Mesendoderm (in vitro differentiated cells): ENCODE measurements at regions not wholly inside any gene's neighbourhood (a gene's known extent, or its start where the extent isn't known, plus 50 kb on each side); places are given as distances from the start of the nearest gene placed in this dataset.
A peak's percentile ranks its signal among the peaks of the same experiment; 100 is the strongest.

Experiments used
- DNase-seq: peaks from one replicate; pipeline ENCODE4 v3.0.0; 2013
- H2AK5ac ChIP-seq: 2 replicates; pipeline ENCODE4 v1.6.1; 2013; ENCODE audit warnings: low read length, inconsistent platforms
- H2BK120ac ChIP-seq: 2 replicates; pipeline ENCODE4 v1.6.1; 2013; ENCODE audit warnings: low read depth, mild to moderate bottlenecking, low read length, moderate library complexity, mixed read lengths
- H2BK15ac ChIP-seq: replicated peaks from 2 replicates; pipeline ENCODE4 v1.6.1; 2013; ENCODE audit warnings: low read depth, mild to moderate bottlenecking, moderate library complexity
- H2BK5ac ChIP-seq: 2 replicates; pipeline ENCODE4 v1.6.1; 2013; ENCODE audit warnings: low read length, inconsistent platforms
- H3K18ac ChIP-seq: 2 replicates; pipeline ENCODE4 v1.6.1; 2013; ENCODE audit warnings: mild to moderate bottlenecking, low read length, mixed read lengths
- H3K23ac ChIP-seq: one replicate; pipeline ENCODE4 v1.6.1; 2013; ENCODE audit warnings: low read length
- H3K27ac ChIP-seq: 2 replicates; pipeline ENCODE4 v1.5.1; 2013; ENCODE audit warnings: low read depth, mild to moderate bottlenecking, inconsistent platforms, low read length, moderate library complexity
- H3K27me3 ChIP-seq: 2 replicates; pipeline ENCODE4 v1.6.1; 2013; ENCODE audit warnings: low read length, control low read depth, mild to moderate bottlenecking, inconsistent platforms; ENCODE audit not compliant: insufficient read depth, poor library complexity
- H3K36me3 ChIP-seq: 2 replicates; pipeline ENCODE4 v1.6.1; 2013; ENCODE audit warnings: low read length, inconsistent platforms; ENCODE audit not compliant: control insufficient read depth, insufficient read depth
- H3K4ac ChIP-seq: one replicate; pipeline ENCODE4 v1.6.1; 2013; ENCODE audit warnings: low read depth, mild to moderate bottlenecking, low read length, moderate library complexity
- H3K4me1 ChIP-seq: 2 replicates; pipeline ENCODE4 v1.6.1; 2013; ENCODE audit warnings: low read depth, low read length, inconsistent platforms; ENCODE audit not compliant: control insufficient read depth
- H3K4me2 ChIP-seq: 2 replicates; pipeline ENCODE4 v1.6.1; 2013; ENCODE audit warnings: low read length
- H3K4me3 ChIP-seq: 2 replicates; pipeline ENCODE4 v1.5.1; 2013; ENCODE audit warnings: mild to moderate bottlenecking, low read length
- H3K56ac ChIP-seq: one replicate; pipeline ENCODE4 v1.6.1; 2013; ENCODE audit warnings: low read length
- H3K79me1 ChIP-seq: 2 replicates; pipeline ENCODE4 v1.6.1; 2013; ENCODE audit warnings: low read length, inconsistent platforms
- H3K79me2 ChIP-seq: 2 replicates; pipeline ENCODE4 v1.6.1; 2013; ENCODE audit warnings: mild to moderate bottlenecking, low read length; ENCODE audit not compliant: control insufficient read depth, insufficient read depth
- H3K9ac ChIP-seq: 2 replicates; pipeline ENCODE4 v1.6.1; 2013; ENCODE audit warnings: low read length, inconsistent platforms
- H4K5ac ChIP-seq: one replicate; pipeline ENCODE4 v1.6.1; 2013; ENCODE audit warnings: low read length
- H4K8ac ChIP-seq: one replicate; pipeline ENCODE4 v1.6.1; 2013; ENCODE audit warnings: low read depth, mild to moderate bottlenecking, control low read depth, low read length, moderate library complexity
- WGBS: extraction: QIAGEN DNeasy Blood & Tissue Kit; methylation state at CpG from one replicate; pipeline ENCODE4 v1.1.7; 2013; ENCODE audit warnings: low lambda C conversion rate, missing lambda C conversion rate; ENCODE audit not compliant: insufficient coverage; ENCODE audit errors: extremely low coverage; 5-methylcytosine and 5-hydroxymethylcytosine counted together

DNA sequence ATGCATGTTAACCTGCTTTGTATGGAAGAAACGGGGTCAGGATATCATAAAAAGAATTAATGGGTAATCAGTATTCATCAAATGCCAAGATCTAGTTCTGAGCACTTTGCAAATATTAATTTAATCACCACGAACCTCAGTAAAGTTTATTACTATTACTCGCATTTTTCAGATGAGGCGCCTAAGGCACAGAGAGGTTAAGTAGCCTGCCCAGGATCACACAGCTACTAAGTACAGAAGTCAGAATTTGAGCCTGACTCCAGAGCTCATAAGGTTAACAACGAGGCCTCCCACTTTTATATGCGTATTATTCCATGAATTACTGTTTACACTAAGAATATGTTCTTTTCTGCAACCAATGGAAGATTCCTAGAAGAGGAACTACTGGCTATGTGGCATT lies 109.6 kb upstream of the KLF13 start:
- Histone ChIP-seq H3K36me3 (no peaks in the 10 kb centered on the region), H3K27ac (no peak overlapping the region), H3K4me3 (no peak overlapping the region), H2BK15ac (no peak overlapping the region), H3K4me2 (no peak overlapping the region), H3K79me1 (no peaks in the 10 kb centered on the region), H2BK5ac (no peak overlapping the region), H3K23ac (no peak overlapping the region), H3K9ac (no peak overlapping the region), H3K56ac (no peak overlapping the region), H3K4me1 (no peaks in the 10 kb centered on the region), H3K18ac (no peak overlapping the region), H3K4ac (no peak overlapping the region), H4K5ac (no peak overlapping the region), H3K79me2 (no peaks in the 10 kb centered on the region), H3K27me3 (no peaks in the 10 kb centered on the region), H2BK120ac (no peak overlapping the region), H4K8ac (no peak overlapping the region), H2AK5ac (no peak overlapping the region)
- no peak for DNase-seq
- WGBS, result no CpG with 5 or more reads among the region's 6 CpGs

DNA sequence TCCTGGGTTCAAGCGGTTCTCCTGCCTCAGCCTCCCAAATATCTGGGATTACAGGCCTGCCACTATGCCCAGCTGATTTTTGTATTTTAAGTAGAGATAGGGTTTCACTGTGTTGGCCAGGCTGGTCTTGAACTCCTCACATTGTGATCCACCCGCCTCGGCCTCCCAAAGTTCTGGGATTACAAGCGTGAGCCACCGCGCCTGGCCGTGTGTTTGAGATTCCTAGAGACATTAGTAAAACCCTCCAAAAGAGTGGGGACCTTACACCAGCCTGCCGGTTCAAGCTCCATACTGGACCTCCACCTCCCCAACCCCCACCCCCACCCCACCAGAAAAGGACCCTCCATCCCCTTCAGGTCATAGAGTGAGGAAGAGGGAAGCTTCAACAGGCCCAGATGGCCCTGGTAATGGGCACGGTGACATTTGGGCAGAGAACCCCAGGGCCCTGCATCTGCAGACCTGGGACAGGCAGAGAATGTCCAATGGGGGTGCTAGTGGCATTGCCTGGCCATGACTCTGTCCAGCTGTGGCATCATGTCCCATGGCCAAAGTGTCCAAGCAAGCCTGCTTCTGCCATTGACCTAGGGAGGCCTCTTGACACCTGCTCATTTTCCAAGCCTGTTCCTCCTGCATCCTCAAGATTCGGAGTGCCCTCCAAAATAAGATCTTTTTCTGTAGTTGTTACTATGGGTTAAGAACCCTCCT lies 108.9 kb upstream of the KLF13 start:
- Histone ChIP-seq H2AK5ac (no peak overlapping the region), H3K27ac (no peak overlapping the region), H3K23ac (no peak overlapping the region), H3K4me3 (no peak overlapping the region), H2BK15ac (no peak overlapping the region), H4K8ac (no peak overlapping the region), H2BK120ac (no peak overlapping the region), H3K79me2 (no peaks in the 10 kb centered on the region), H3K9ac (no peak overlapping the region), H3K27me3 (no peaks in the 10 kb centered on the region), H4K5ac (no peak overlapping the region), H3K56ac (no peak overlapping the region), H3K4me2 (no peak overlapping the region), H3K36me3 (no peaks in the 10 kb centered on the region), H3K18ac (no peak overlapping the region), H3K79me1 (no peaks in the 10 kb centered on the region), H3K4me1 (no peaks in the 10 kb centered on the region), H3K4ac (no peak overlapping the region), H2BK5ac (no peak overlapping the region)
- DNase-seq, result no peak
- WGBS, result no CpG with 5 or more reads among the region's 10 CpGs

DNA sequence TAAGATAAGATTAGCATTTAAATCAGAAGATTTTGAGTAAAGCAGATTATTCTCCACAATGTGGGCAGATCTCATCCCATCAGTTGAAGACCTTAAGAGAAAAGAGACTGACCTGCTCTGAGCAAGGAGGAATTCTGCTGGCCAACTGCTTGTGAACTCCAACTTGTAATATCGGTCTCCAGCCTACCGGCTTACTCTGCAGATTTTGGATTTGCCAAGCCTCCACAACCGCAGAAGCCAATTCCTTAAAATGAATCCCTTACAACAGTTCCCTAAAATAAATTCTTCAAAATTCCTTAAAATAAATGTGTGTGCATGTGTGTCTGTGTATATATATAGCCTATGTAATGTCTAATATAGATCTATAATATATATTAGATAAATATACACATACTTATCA lies 107.4 kb upstream of the KLF13 start:
- Histone ChIP-seq H2BK120ac (no peak overlapping the region), H3K4ac (no peak overlapping the region), H3K4me1 (no peaks in the 10 kb centered on the region), H2AK5ac (no peak overlapping the region), H2BK15ac (no peak overlapping the region), H3K79me2 (no peaks in the 10 kb centered on the region), H3K79me1 (no peaks in the 10 kb centered on the region), H4K5ac (no peak overlapping the region), H3K9ac (no peak overlapping the region), H4K8ac (no peak overlapping the region), H3K18ac (no peak overlapping the region), H3K56ac (no peak overlapping the region), H3K27ac (no peak overlapping the region), H3K36me3 (no peaks in the 10 kb centered on the region), H3K27me3 (no peaks in the 10 kb centered on the region), H3K4me2 (no peak overlapping the region), H3K4me3 (no peak overlapping the region), H3K23ac (no peak overlapping the region), H2BK5ac (no peak overlapping the region)
- WGBS, result 100% methylated on average over 1 of the region's 3 CpGs
- no peak for DNase-seq

DNA sequence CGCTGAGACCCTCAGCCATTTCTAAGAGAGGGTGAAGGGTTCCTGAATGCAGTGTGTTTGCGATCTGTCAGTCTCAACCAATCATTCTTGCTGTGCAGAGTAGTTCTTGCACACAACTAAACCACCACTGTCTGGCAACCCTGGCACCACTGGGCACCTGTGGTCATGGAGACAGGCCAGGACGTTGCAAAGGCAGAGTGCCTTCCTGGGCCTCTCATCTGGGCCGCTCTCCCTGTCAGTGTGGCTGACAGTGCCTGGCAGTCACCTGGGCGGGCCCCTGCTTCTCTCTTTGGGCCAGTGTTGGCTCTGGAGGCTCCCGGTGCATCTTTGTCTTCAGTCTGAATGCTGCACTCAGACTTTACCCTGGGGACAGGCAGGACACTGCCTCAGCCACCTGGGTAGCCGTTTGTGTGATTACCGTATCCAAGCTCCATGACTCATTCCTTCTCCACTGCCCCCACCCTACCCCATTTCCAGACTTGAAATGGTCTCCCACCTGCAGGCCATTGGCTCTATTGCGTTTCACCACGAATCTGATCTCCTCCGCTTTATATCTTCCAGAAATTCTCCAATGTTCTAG lies 104.6 kb upstream of the KLF13 start:
- WGBS, result no CpG with 5 or more reads among the region's 11 CpGs
- peak; percentile 69 for DNase-seq
- Histone ChIP-seq H4K5ac (no peak overlapping the region), H2AK5ac (no peak overlapping the region), H2BK120ac (no peak overlapping the region), H3K4ac (no peak overlapping the region), H3K4me2 (no peak overlapping the region), H3K4me3 (no peak overlapping the region), H3K36me3 (no peaks in the 10 kb centered on the region), H3K18ac (no peak overlapping the region), H2BK5ac (no peak overlapping the region), H3K56ac (no peak overlapping the region), H3K23ac (no peak overlapping the region), H4K8ac (no peak overlapping the region), H3K9ac (no peak overlapping the region), H3K79me2 (no peaks in the 10 kb centered on the region), H3K79me1 (no peaks in the 10 kb centered on the region), H2BK15ac (no peak overlapping the region), H3K4me1 (no peaks in the 10 kb centered on the region), H3K27me3 (no peaks in the 10 kb centered on the region), H3K27ac (no peak overlapping the region)

DNA sequence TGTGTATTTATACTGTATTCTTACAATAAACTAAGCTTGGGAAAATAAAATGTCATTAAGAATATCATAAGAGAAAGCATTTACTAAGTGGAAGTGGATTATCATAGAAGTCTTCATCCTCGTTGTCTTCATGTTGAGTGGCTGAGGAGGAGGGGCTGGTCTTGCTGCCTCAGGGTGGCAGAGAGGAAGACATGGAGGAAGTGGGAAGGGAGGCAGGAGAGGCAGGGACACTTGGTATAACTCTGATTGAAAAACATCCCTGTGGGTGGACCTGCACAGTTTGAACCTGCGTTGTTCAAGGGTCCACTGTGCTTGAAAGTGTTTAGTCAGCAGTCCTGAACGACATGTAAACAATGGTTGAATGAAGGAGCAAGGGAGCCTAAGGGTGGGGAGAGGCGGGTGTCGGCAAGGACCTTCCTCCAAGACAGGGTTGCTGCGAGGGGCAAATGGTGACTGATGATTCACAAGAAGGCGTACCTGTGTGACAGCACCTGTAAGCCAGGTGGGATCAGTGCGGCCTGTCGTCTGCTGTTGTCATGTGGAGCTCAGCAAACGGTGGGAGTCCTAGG lies 103.8 kb upstream of the KLF13 start:
- no peak overlapping the region for H3K27ac ChIP-seq
- no peak overlapping the region for H3K23ac ChIP-seq
- no peak overlapping the region for H2BK15ac ChIP-seq
- H3K4ac ChIP-seq, result no peak overlapping the region
- no peak overlapping the region for H3K9ac ChIP-seq
- H3K56ac ChIP-seq, result no peak overlapping the region
- H3K79me2 ChIP-seq, result no peaks in the 10 kb centered on the region
- no peak overlapping the region for H3K18ac ChIP-seq
- H2BK5ac ChIP-seq, result no peak overlapping the region
- WGBS, result no CpG with 5 or more reads among the region's 10 CpGs
- H4K8ac ChIP-seq, result no peak overlapping the region
- H3K27me3 ChIP-seq, result no peaks in the 10 kb centered on the region
- no peak overlapping the region for H2BK120ac ChIP-seq
- H3K4me1 ChIP-seq, result no peaks in the 10 kb centered on the region
- H3K4me2 ChIP-seq, result no peak overlapping the region
- H3K36me3 ChIP-seq, result no peaks in the 10 kb centered on the region
- no peak overlapping the region for H4K5ac ChIP-seq
- DNase-seq, result no peak
- H2AK5ac ChIP-seq, result no peak overlapping the region
- no peaks in the 10 kb centered on the region for H3K79me1 ChIP-seq
- H3K4me3 ChIP-seq, result no peak overlapping the region
